SK-N-SH treated with all-trans-retinoic acid at 6 μM for 48 hours (cell line): ENCODE measurements at regions not wholly inside any gene's neighbourhood (a gene's known extent, or its start where the extent isn't known, plus 50 kb on each side); places are given as distances from the start of the nearest gene placed in this dataset.
A peak's percentile ranks its signal among the peaks of the same experiment; 100 is the strongest.

Experiments used
- ATAC-seq: fragments of 200-7000 bp; cut with Tn5 transposase; 3 replicates; pipeline ENCODE4 v1.9.1; 2020; ENCODE audit warnings: mild to moderate bottlenecking, moderate library complexity
- BACH2 ChIP-seq: fragments of 250-450 bp; sonication (Bioruptor Pico); IDR thresholded peaks from 2 replicates; pipeline ENCODE4 v1.9.0; 2021; ENCODE audit warnings: mild to moderate bottlenecking, borderline replicate concordance
- CSDC2 ChIP-seq: fragments of 250-450 bp; sonication (Bioruptor Pico); IDR thresholded peaks from 2 replicates; pipeline ENCODE4 v1.5.0; 2020; ENCODE audit warnings: mild to moderate bottlenecking, moderate library complexity
- ESRRG ChIP-seq: fragments of 250-450 bp; sonication (Bioruptor Pico); IDR thresholded peaks from 2 replicates; pipeline ENCODE4 v1.6.1; 2021; ENCODE audit warnings: mild to moderate bottlenecking
- GLIS3 ChIP-seq: fragments of 250-450 bp; sonication (Bioruptor Pico); IDR thresholded peaks from 2 replicates; pipeline ENCODE4 v1.5.0; 2020; ENCODE audit warnings: mild to moderate bottlenecking, moderate library complexity
- ISL1 ChIP-seq: fragments of 250-450 bp; sonication (Bioruptor Pico); IDR thresholded peaks from 2 replicates; pipeline ENCODE4 v2.1.2; 2022; ENCODE audit warnings: mild to moderate bottlenecking, moderate library complexity
- OSR1 ChIP-seq: fragments of 250-450 bp; sonication (Bioruptor Pico); IDR thresholded peaks from 2 replicates; pipeline ENCODE4 v1.8.0; 2022; ENCODE audit warnings: moderate library complexity, mild to moderate bottlenecking, inconsistent platforms
- PPARA ChIP-seq: fragments of 250-450 bp; sonication (Bioruptor Pico); IDR thresholded peaks from 2 replicates; pipeline ENCODE4 v1.5.0; 2020; ENCODE audit warnings: mild to moderate bottlenecking, borderline replicate concordance
- TCF4 ChIP-seq: fragments of 250-450 bp; sonication (Bioruptor Pico); IDR thresholded peaks from 2 replicates; pipeline ENCODE4 v1.8.0; 2021; ENCODE audit warnings: mild to moderate bottlenecking, moderate library complexity, borderline replicate concordance
- TOX ChIP-seq: fragments of 250-450 bp; sonication (Bioruptor Pico); IDR thresholded peaks from 2 replicates; pipeline ENCODE4 v1.8.0; 2021; ENCODE audit warnings: mild to moderate bottlenecking, moderate library complexity, borderline replicate concordance
- ZFP3 ChIP-seq: fragments of 250-450 bp; sonication (Bioruptor Pico); IDR thresholded peaks from 2 replicates; pipeline ENCODE4 v1.5.0; 2020; ENCODE audit warnings: mild to moderate bottlenecking, moderate library complexity
- ZNF70 ChIP-seq: fragments of 450-650 bp; formaldehyde crosslinking; IDR thresholded peaks from 2 replicates; pipeline ENCODE4 v1.5.0; 2020; ENCODE audit warnings: mild to moderate bottlenecking, moderate library complexity
- TF ChIP-seq, protein P1 (sequence below): fragments of 250-450 bp; sonication (Bioruptor Pico); IDR thresholded peaks from 2 replicates; pipeline ENCODE4 v1.5.1; 2020; ENCODE audit warnings: low read depth, mild to moderate bottlenecking, moderate library complexity
- TF ChIP-seq, protein P2 (sequence below): fragments of 250-450 bp; sonication (Bioruptor Pico); IDR thresholded peaks from 2 replicates; pipeline ENCODE4 v1.8.0; 2021; ENCODE audit warnings: low read depth, mild to moderate bottlenecking, moderate library complexity, borderline replicate concordance
- TF ChIP-seq, protein P3 (sequence below): fragments of 250-450 bp; sonication (Bioruptor Pico); IDR thresholded peaks from 2 replicates; pipeline ENCODE4 v1.5.0; 2020; ENCODE audit warnings: mild to moderate bottlenecking, moderate library complexity
- TF ChIP-seq, protein P4 (sequence below): fragments of 250-450 bp; sonication (Bioruptor Pico); IDR thresholded peaks from 2 replicates; pipeline ENCODE4 v1.8.0; 2020; ENCODE audit warnings: mild to moderate bottlenecking, moderate library complexity, borderline replicate concordance
- TF ChIP-seq, protein P5 (sequence below): fragments of 250-450 bp; sonication (Bioruptor Pico); IDR thresholded peaks from 2 replicates; pipeline ENCODE4 v1.5.1; 2021; ENCODE audit warnings: mild to moderate bottlenecking, moderate library complexity

DNA sequence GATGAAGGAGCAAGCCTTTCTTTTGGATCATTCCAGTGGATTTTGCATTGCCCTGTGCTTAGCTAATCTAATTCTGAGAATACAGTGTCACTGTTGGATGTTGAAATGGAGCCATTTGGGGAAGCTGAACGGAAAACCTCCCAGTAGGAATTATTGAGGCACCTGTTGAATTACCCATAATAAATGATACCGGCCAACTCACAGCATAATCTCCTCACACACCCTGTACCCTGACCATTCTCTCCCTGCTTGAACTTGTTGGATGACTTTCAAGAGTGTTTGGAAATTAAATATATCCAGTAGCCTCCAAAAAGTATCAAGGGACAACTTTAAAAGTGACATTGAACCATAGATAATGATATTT, 171.4 kb upstream of the HES1 start:
- TF ChIP-seq OSR1 (CRISPR knock-in tag) = no peak
- no peak for TF ChIP-seq GLIS3 (CRISPR knock-in tag)
- TF ChIP-seq ISL1 (CRISPR knock-in tag) = no peak
- TF ChIP-seq BACH2 = no peak
- TF ChIP-seq ZFP3 = no peak
- TF ChIP-seq, protein P1, sequence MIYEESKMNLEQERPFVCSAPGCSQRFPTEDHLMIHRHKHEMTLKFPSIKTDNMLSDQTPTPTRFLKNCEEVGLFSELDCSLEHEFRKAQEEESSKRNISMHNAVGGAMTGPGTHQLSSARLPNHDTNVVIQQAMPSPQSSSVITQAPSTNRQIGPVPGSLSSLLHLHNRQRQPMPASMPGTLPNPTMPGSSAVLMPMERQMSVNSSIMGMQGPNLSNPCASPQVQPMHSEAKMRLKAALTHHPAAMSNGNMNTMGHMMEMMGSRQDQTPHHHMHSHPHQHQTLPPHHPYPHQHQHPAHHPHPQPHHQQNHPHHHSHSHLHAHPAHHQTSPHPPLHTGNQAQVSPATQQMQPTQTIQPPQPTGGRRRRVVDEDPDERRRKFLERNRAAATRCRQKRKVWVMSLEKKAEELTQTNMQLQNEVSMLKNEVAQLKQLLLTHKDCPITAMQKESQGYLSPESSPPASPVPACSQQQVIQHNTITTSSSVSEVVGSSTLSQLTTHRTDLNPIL = no peak
- TF ChIP-seq ZNF70 (CRISPR knock-in tag) = no peak
- TF ChIP-seq TOX (CRISPR knock-in tag) = no peak
- no peak for ATAC-seq

DNA sequence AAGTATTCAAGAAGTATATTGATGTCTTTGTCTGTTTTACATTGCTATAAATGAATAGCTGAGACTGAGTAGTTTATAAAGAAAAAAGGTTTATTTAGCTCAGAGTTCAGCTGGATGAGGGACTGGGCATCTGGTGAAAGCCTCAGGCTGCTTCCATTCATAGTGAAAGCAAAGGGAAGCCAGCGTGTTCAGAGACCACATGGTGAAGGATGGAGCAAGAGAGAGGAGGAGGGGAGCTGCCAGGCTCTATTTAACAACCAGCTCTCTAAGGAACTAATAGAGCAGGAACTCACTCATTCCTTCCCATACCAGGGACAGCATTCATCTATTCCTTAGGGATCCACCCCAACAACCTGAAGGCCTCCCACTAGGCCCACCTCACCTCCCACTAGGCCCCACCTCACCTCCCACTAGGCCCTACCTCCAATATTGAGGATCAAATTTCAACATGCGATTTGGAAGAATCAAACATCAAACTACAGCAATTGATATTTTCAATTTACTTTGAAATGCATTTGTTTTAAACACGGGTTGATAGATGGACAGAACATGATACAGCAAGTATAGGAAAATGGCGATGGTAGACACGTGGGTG, 167.5 kb upstream of the HES1 start:
- no peak for ATAC-seq
- TF ChIP-seq TOX (CRISPR knock-in tag) (no peak), GLIS3 (CRISPR knock-in tag) (no peak), BACH2 (no peak), TCF4 (CRISPR knock-in tag) (no peak), CSDC2 (CRISPR knock-in tag) (no peak), PPARA (CRISPR knock-in tag) (no peak), ESRRG (no peak)
- TF ChIP-seq, protein P2, sequence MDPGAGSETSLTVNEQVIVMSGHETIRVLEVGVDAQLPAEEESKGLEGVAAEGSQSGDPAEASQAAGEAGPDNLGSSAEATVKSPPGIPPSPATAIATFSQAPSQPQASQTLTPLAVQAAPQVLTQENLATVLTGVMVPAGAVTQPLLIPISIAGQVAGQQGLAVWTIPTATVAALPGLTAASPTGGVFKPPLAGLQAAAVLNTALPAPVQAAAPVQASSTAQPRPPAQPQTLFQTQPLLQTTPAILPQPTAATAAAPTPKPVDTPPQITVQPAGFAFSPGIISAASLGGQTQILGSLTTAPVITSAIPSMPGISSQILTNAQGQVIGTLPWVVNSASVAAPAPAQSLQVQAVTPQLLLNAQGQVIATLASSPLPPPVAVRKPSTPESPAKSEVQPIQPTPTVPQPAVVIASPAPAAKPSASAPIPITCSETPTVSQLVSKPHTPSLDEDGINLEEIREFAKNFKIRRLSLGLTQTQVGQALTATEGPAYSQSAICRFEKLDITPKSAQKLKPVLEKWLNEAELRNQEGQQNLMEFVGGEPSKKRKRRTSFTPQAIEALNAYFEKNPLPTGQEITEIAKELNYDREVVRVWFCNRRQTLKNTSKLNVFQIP (CRISPR knock-in tag) = no peak
- TF ChIP-seq, protein P3, sequence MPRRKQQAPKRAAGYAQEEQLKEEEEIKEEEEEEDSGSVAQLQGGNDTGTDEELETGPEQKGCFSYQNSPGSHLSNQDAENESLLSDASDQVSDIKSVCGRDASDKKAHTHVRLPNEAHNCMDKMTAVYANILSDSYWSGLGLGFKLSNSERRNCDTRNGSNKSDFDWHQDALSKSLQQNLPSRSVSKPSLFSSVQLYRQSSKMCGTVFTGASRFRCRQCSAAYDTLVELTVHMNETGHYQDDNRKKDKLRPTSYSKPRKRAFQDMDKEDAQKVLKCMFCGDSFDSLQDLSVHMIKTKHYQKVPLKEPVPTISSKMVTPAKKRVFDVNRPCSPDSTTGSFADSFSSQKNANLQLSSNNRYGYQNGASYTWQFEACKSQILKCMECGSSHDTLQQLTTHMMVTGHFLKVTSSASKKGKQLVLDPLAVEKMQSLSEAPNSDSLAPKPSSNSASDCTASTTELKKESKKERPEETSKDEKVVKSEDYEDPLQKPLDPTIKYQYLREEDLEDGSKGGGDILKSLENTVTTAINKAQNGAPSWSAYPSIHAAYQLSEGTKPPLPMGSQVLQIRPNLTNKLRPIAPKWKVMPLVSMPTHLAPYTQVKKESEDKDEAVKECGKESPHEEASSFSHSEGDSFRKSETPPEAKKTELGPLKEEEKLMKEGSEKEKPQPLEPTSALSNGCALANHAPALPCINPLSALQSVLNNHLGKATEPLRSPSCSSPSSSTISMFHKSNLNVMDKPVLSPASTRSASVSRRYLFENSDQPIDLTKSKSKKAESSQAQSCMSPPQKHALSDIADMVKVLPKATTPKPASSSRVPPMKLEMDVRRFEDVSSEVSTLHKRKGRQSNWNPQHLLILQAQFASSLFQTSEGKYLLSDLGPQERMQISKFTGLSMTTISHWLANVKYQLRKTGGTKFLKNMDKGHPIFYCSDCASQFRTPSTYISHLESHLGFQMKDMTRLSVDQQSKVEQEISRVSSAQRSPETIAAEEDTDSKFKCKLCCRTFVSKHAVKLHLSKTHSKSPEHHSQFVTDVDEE = no peak
- TF ChIP-seq, protein P4, sequence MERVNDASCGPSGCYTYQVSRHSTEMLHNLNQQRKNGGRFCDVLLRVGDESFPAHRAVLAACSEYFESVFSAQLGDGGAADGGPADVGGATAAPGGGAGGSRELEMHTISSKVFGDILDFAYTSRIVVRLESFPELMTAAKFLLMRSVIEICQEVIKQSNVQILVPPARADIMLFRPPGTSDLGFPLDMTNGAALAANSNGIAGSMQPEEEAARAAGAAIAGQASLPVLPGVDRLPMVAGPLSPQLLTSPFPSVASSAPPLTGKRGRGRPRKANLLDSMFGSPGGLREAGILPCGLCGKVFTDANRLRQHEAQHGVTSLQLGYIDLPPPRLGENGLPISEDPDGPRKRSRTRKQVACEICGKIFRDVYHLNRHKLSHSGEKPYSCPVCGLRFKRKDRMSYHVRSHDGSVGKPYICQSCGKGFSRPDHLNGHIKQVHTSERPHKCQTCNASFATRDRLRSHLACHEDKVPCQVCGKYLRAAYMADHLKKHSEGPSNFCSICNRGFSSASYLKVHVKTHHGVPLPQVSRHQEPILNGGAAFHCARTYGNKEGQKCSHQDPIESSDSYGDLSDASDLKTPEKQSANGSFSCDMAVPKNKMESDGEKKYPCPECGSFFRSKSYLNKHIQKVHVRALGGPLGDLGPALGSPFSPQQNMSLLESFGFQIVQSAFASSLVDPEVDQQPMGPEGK (CRISPR knock-in tag) = no peak
- TF ChIP-seq, protein P1 = no peak
- TF ChIP-seq, protein P5, sequence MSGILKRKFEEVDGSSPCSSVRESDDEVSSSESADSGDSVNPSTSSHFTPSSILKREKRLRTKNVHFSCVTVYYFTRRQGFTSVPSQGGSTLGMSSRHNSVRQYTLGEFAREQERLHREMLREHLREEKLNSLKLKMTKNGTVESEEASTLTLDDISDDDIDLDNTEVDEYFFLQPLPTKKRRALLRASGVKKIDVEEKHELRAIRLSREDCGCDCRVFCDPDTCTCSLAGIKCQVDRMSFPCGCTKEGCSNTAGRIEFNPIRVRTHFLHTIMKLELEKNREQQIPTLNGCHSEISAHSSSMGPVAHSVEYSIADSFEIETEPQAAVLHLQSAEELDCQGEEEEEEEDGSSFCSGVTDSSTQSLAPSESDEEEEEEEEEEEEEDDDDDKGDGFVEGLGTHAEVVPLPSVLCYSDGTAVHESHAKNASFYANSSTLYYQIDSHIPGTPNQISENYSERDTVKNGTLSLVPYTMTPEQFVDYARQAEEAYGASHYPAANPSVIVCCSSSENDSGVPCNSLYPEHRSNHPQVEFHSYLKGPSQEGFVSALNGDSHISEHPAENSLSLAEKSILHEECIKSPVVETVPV (CRISPR knock-in tag) = no peak

DNA sequence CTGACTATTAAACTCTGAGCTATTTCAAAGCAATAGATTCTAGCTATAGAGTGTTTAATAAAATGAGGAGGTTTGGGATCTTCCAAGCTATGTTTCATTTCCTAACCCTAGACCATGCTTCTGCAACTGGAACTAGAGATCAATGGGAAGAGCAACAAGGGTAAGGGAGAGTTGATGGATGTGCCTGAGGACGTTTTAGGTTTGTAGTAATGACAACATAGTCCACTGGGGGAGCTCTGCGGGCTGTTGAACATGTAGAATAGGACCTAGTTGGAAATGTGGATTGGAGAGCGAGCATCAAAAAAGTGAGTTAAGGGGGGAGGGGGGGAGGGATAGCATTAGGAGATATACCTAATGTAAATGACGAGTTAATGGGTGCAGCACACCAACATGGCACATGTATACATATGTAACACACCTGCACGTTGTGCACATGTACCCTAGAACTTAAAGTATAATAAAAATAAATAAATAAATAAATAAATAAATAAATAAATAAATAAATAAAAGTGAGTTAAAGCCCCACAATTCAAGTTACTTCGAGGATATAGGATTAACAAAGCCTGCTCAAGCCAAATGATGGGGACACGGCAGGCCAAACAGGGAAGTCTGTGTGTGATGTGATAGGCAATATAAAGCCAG, 165.7 kb upstream of the HES1 start:
- ATAC-seq = peak; percentile 93

DNA sequence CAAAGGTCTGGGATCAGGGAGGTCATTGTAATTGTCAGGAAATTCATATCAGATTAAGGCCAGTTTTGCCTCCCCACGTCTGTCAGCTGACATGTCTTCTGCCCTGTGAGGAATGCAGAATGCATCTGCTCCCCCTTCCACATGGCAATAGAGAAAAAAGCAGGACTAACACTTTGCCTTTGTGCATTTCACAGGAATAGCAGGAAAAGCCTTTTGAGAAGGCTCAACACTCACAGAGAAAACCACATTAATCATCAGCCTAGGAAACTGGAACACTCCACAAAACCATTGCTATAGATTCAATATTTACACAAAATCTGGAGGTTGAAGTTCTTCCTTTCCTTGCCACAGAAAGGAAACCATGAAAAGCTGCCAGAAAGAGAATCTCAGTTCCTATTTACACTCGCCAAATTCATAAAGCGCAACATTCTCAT, 165.2 kb upstream of the HES1 start:
- no peak for ATAC-seq
- TF ChIP-seq BACH2 (no peak), ESRRG (no peak), ZNF70 (CRISPR knock-in tag) (no peak)
